ENCODE measurements at regions not wholly inside any gene's neighbourhood (a gene's known extent, or its start where the extent isn't known, plus 50 kb on each side); places are given as distances from the start of the nearest gene placed in this dataset.

GRCh38 chr12:42690264-42690663, 100.7 kb upstream of the PRICKLE1 start:
- DNase-seq (ENCODE audit: low spot score) (no peak), FAIRE-seq (no peak)

GRCh38 chr12:42689699-42690098, 100.2 kb upstream of the PRICKLE1 start:
- FAIRE-seq (no peak), DNase-seq (ENCODE audit: low spot score) (no peak)

GRCh38 chr12:42686514-42687172, 97.1 kb upstream of the PRICKLE1 start:
- FAIRE-seq (no peak), DNase-seq (ENCODE audit: low spot score) (no peak)

- no peak for FAIRE-seq
- no peak for DNase-seq (ENCODE audit: low spot score)
These were observed 95.2 kb upstream of the PRICKLE1 start for GRCh38 chr12:42684802-42685071.

GRCh38 chr12:42683933-42684801, 94.6 kb upstream of the PRICKLE1 start:
- no peak for DNase-seq (ENCODE audit: low spot score)

GRCh38 chr12:42683266-42683665, 93.7 kb upstream of the PRICKLE1 start:
- FAIRE-seq = no peak
- DNase-seq (ENCODE audit: low spot score) = no peak

More at GRCh38 chr12:42683933-42684801, 94.6 kb upstream of the PRICKLE1 start:
- FAIRE-seq = no peak

- no peak for DNase-seq (ENCODE audit: low spot score)
- FAIRE-seq = no peak
These were observed 89.9 kb upstream of the PRICKLE1 start for GRCh38 chr12:42679466-42679865.

GRCh38 chr12:42677461-42677860, 87.9 kb upstream of the PRICKLE1 start:
- no peak for FAIRE-seq

GRCh38 chr12:42673535-42673934, 84.0 kb upstream of the PRICKLE1 start:
- DNase-seq (ENCODE audit: low spot score) (no peak), FAIRE-seq (no peak)

More at GRCh38 chr12:42677461-42677860, 87.9 kb upstream of the PRICKLE1 start:
- no peak for DNase-seq (ENCODE audit: low spot score)

GRCh38 chr12:42670719-42671118, 81.2 kb upstream of the PRICKLE1 start:
- no peak for FAIRE-seq
- DNase-seq (ENCODE audit: low spot score) = no peak

- FAIRE-seq = no peak
- DNase-seq (ENCODE audit: low spot score) = no peak
These were observed 80.0 kb upstream of the PRICKLE1 start for GRCh38 chr12:42669553-42669952.

- DNase-seq (ENCODE audit: low spot score) (no peak), FAIRE-seq (no peak)
These were observed 77.2 kb upstream of the PRICKLE1 start for GRCh38 chr12:42666671-42667243.

GRCh38 chr12:42663621-42664020, 74.1 kb upstream of the PRICKLE1 start:
- FAIRE-seq = no peak
- no peak for DNase-seq (ENCODE audit: low spot score)

- FAIRE-seq = no peak
- DNase-seq (ENCODE audit: low spot score) = no peak
These were observed 71.7 kb upstream of the PRICKLE1 start for GRCh38 chr12:42660968-42661937.

- DNase-seq (ENCODE audit: low spot score) (no peak), FAIRE-seq (no peak)
These were observed 70.6 kb upstream of the PRICKLE1 start for GRCh38 chr12:42660117-42660516.

GRCh38 chr12:42652048-42652447, 62.5 kb upstream of the PRICKLE1 start:
- no peak for FAIRE-seq
- no peak for DNase-seq (ENCODE audit: low spot score)

GRCh38 chr12:42648061-42648460, 58.5 kb upstream of the PRICKLE1 start:
- DNase-seq (ENCODE audit: low spot score) = no peak

GRCh38 chr12:42643881-42644579, 54.5 kb upstream of the PRICKLE1 start:
- FAIRE-seq = no peak

More at GRCh38 chr12:42648061-42648460, 58.5 kb upstream of the PRICKLE1 start:
- FAIRE-seq = no peak

GRCh38 chr12:42641221-42641885, 51.8 kb upstream of the PRICKLE1 start:
- FAIRE-seq (no peak), DNase-seq (ENCODE audit: low spot score) (no peak)

More at GRCh38 chr12:42643881-42644579, 54.5 kb upstream of the PRICKLE1 start:
- no peak for DNase-seq (ENCODE audit: low spot score)

- FAIRE-seq (no peak), DNase-seq (ENCODE audit: low spot score) (no peak)
These were observed 50.8 kb upstream of the PRICKLE1 start for GRCh38 chr12:42640391-42640790.

All from RCC 7860 (cell line).